ENCODE measurements at regions not wholly inside any gene's neighbourhood (a gene's known extent, or its start where the extent isn't known, plus 50 kb on each side); places are given as distances from the start of the nearest gene placed in this dataset.

DNA sequence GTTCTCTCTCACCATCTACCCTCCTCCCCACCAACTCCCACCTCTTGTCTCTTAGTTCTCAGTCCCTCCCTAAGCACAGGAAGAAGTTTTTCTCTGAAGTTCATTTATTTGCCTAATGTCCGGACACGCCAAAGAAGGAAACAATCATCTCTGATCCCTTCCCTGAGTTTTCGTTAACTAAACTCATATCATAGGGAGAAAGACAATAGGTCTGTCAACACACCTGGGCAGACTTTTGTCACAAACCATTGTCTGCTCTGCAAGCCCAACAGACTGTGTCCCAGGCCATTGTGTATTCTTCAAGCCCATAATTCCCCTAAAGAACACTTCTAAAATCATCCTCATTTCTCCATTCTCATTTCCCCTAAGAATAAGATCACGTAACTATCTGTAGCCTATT, 691.0 kb upstream of the MBL2 start:
- H3K27me3 Mint-ChIP-seq = no peaks in the 10 kb centered on the region
- Histone ChIP-seq H3K9ac (ENCODE audit: low read length) (no peak overlapping the region), H3K4me2 (replicated peaks; ENCODE audit: low read depth, low read length, poor library complexity, severe bottlenecking) (no peak overlapping the region), H4K20me1 (ENCODE audit: control insufficient read depth, insufficient read depth, low read length, poor library complexity, severe bottlenecking) (no peaks in the 10 kb centered on the region), H3K4me3 (ENCODE audit: control extremely low read depth in 1 of 5, extremely low read depth in 1 of 5, insufficient read depth in 1 of 5, low read depth in 2 of 5, low read length in 4 of 5) (no peak overlapping the region), H3K79me2 (ENCODE audit: control insufficient read depth, insufficient read depth, low read length) (no peaks in the 10 kb centered on the region), H3K27me3 (replicated peaks in 1 of 4; ENCODE audit: control extremely low read depth in 1 of 4, control insufficient read depth in 3 of 4, insufficient read depth in 4 of 4, low read length in 3 of 4) (no peaks in the 10 kb centered on the region), H3K36me3 (replicated peaks in 1 of 2; ENCODE audit: control extremely low read depth in 1 of 2, control insufficient read depth in 1 of 2, extremely low read depth in 1 of 2, insufficient read depth in 2 of 2, low read length in 1 of 2) (no peaks in the 10 kb centered on the region), H3K9me3 (ENCODE audit: control extremely low read depth in 1 of 3, control insufficient read depth in 2 of 3, insufficient read depth in 1 of 3, low read length in 2 of 3) (no peaks in the 10 kb centered on the region), H3K4me1 (ENCODE audit: control insufficient read depth in 2 of 2, insufficient read depth in 2 of 2, low read length in 2 of 2) (no peaks in the 10 kb centered on the region), H3K27ac (ENCODE audit: low read length in 2 of 2) (no peak overlapping the region), H2AFZ (ENCODE audit: insufficient read depth, low read depth, low read length, poor library complexity, severe bottlenecking) (no peak overlapping the region)
- H3K9me3 Mint-ChIP-seq (ENCODE audit: insufficient read depth) = peaks cover 7% of the 10 kb centered on the region
- no peak overlapping the region for H3K4me3 Mint-ChIP-seq
- no peak for ATAC-seq (ENCODE audit: low read depth)
- no peaks in the 10 kb centered on the region for H3K4me1 Mint-ChIP-seq
- no peak for TF ChIP-seq EZH2 (IDR thresholded peaks at IDR 0.05; ENCODE audit: borderline replicate concordance, insufficient read depth, low read depth, low read length, poor library complexity, severe bottlenecking)
- TF ChIP-seq, protein P1, sequence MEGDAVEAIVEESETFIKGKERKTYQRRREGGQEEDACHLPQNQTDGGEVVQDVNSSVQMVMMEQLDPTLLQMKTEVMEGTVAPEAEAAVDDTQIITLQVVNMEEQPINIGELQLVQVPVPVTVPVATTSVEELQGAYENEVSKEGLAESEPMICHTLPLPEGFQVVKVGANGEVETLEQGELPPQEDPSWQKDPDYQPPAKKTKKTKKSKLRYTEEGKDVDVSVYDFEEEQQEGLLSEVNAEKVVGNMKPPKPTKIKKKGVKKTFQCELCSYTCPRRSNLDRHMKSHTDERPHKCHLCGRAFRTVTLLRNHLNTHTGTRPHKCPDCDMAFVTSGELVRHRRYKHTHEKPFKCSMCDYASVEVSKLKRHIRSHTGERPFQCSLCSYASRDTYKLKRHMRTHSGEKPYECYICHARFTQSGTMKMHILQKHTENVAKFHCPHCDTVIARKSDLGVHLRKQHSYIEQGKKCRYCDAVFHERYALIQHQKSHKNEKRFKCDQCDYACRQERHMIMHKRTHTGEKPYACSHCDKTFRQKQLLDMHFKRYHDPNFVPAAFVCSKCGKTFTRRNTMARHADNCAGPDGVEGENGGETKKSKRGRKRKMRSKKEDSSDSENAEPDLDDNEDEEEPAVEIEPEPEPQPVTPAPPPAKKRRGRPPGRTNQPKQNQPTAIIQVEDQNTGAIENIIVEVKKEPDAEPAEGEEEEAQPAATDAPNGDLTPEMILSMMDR (IDR thresholded peaks at IDR 0.05) = no peak
- ChIA-PET POLR2A (no interaction called here), CTCF (no interaction called here)
- WGBS (ENCODE audit: insufficient coverage) = 97% methylated on average over 3 of the region's 4 CpGs
- intact Hi-C loops (cut with micrococcal nuclease) = no loop called here
- no peak overlapping the region for H3K27ac Mint-ChIP-seq
- no peak for DNase-seq

DNA sequence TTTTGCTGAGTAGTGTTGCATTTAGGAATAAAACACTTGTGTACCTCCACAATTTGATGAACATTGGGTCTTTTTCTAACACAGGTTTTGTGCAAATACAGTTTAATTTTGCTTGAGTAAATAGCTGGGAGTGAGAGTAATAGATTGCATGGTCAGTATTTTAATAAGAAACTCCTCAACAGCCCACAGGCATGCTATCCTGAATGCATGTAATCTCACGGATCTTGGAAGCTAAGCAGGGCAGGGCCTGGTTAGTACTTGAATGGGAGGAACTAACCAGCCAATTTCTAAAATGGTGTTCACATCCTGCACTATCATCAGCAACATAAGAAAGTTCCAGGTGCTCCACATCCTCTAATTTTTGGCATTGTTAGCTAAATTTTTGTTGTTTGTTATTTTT, 685.4 kb upstream of the MBL2 start:
- H3K4me3 ChIP-seq (ENCODE audit: control extremely low read depth in 1 of 5, extremely low read depth in 1 of 5, insufficient read depth in 1 of 5, low read depth in 2 of 5, low read length in 4 of 5) = no peak overlapping the region
- no peaks in the 10 kb centered on the region for H3K79me2 ChIP-seq (ENCODE audit: control insufficient read depth, insufficient read depth, low read length)
- no peaks in the 10 kb centered on the region for H3K36me3 ChIP-seq (replicated peaks in 1 of 2; ENCODE audit: control extremely low read depth in 1 of 2, control insufficient read depth in 1 of 2, extremely low read depth in 1 of 2, insufficient read depth in 2 of 2, low read length in 1 of 2)
- H4K20me1 ChIP-seq (ENCODE audit: control insufficient read depth, insufficient read depth, low read length, poor library complexity, severe bottlenecking) = no peaks in the 10 kb centered on the region
- DNase-seq (no peak), ATAC-seq (ENCODE audit: low read depth) (no peak)
- Mint-ChIP-seq H3K27ac (no peak overlapping the region), H3K27me3 (no peaks in the 10 kb centered on the region), H3K9me3 (ENCODE audit: insufficient read depth) (peaks cover 9% of the 10 kb centered on the region), H3K4me3 (no peak overlapping the region), H3K4me1 (no peaks in the 10 kb centered on the region)
- intact Hi-C loops (cut with micrococcal nuclease) = no loop called here
- no peak overlapping the region for H2AFZ ChIP-seq (ENCODE audit: insufficient read depth, low read depth, low read length, poor library complexity, severe bottlenecking)
- no peaks in the 10 kb centered on the region for H3K4me1 ChIP-seq (ENCODE audit: control insufficient read depth in 2 of 2, insufficient read depth in 2 of 2, low read length in 2 of 2)
- ChIA-PET POLR2A (no interaction called here), CTCF (no interaction called here)
- H3K27ac ChIP-seq (ENCODE audit: low read length in 2 of 2) = no peak overlapping the region
- no peaks in the 10 kb centered on the region for H3K27me3 ChIP-seq (replicated peaks in 1 of 4; ENCODE audit: control extremely low read depth in 1 of 4, control insufficient read depth in 3 of 4, insufficient read depth in 4 of 4, low read length in 3 of 4)
- no CpG with 5 or more reads among the region's 1 CpG for WGBS (ENCODE audit: insufficient coverage)
- H3K4me2 ChIP-seq (replicated peaks; ENCODE audit: low read depth, low read length, poor library complexity, severe bottlenecking) = no peak overlapping the region
- TF ChIP-seq EZH2 (IDR thresholded peaks at IDR 0.05; ENCODE audit: borderline replicate concordance, insufficient read depth, low read depth, low read length, poor library complexity, severe bottlenecking) = no peak
- TF ChIP-seq, protein P1 (IDR thresholded peaks at IDR 0.05) = no peak
- no peaks in the 10 kb centered on the region for H3K9me3 ChIP-seq (ENCODE audit: control extremely low read depth in 1 of 3, control insufficient read depth in 2 of 3, insufficient read depth in 1 of 3, low read length in 2 of 3)
- no peak overlapping the region for H3K9ac ChIP-seq (ENCODE audit: low read length)

All from B cell (primary cell).